Cardiac fibroblast (primary cell): ENCODE measurements at regions not wholly inside any gene's neighbourhood (a gene's known extent, or its start where the extent isn't known, plus 50 kb on each side); places are given as distances from the start of the nearest gene placed in this dataset.

Source experiments
- DNase-seq, 2 donors: peaks; one replicate each; pipeline versions ENCODE4 v3.0.0 to v3.0.0-alpha.2; 2010; ENCODE audit warnings: low read depth in 2 of 2
- H3K4me3 ChIP-seq, 2 donors: replicated peaks in 1 of 2; 1 replicate in 1 of 2; 2 replicates in 1 of 2; pipeline ENCODE4 v1.5.1; 2011; ENCODE audit warnings: low read depth in 2 of 2, low read length in 2 of 2, mild to moderate bottlenecking in 2 of 2, moderate library complexity in 1 of 2
- TF ChIP-seq, protein P1 (sequence below): IDR thresholded peaks from one replicate; pipeline ENCODE4 v1.5.1; 2011; ENCODE audit warnings: low read depth, mild to moderate bottlenecking, low read length, inconsistent platforms

GRCh38 chr11:92727123-92727522 lies 242.3 kb upstream of the MTNR1B start:
- no peak overlapping the region for H3K4me3 ChIP-seq
- TF ChIP-seq, protein P1, sequence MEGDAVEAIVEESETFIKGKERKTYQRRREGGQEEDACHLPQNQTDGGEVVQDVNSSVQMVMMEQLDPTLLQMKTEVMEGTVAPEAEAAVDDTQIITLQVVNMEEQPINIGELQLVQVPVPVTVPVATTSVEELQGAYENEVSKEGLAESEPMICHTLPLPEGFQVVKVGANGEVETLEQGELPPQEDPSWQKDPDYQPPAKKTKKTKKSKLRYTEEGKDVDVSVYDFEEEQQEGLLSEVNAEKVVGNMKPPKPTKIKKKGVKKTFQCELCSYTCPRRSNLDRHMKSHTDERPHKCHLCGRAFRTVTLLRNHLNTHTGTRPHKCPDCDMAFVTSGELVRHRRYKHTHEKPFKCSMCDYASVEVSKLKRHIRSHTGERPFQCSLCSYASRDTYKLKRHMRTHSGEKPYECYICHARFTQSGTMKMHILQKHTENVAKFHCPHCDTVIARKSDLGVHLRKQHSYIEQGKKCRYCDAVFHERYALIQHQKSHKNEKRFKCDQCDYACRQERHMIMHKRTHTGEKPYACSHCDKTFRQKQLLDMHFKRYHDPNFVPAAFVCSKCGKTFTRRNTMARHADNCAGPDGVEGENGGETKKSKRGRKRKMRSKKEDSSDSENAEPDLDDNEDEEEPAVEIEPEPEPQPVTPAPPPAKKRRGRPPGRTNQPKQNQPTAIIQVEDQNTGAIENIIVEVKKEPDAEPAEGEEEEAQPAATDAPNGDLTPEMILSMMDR, result no peak
- DNase-seq, result no peak

GRCh38 chr11:92727769-92728168 lies 241.7 kb upstream of the MTNR1B start:
- no peak for DNase-seq

DNA sequence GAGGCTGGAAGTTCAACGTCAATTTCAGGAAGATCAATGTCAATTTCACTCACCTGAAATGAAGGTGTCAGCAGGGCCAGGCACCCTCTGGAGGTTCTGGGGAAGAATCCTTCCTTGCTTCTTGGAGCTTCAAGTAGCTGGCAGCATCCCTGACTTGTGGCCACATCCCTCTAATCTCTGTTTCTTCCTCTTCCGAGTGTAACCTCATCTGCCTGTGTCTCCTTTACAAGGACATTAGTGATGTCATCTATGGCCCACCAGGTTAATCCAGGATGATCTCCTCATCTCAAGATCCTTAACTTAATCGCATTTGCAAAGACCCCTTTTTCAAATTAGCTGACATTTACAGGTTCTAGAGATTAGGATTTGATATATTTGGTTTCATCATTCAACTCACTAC lies 240.8 kb upstream of the MTNR1B start:
- H3K4me3 ChIP-seq, result no peak overlapping the region
- TF ChIP-seq, protein P1, result no peak
- DNase-seq, result no peak

More at GRCh38 chr11:92727769-92728168, 241.7 kb upstream of the MTNR1B start:
- TF ChIP-seq, protein P1, result no peak
- H3K4me3 ChIP-seq, result no peak overlapping the region

- TF ChIP-seq, protein P1, result peak; percentile 19
- H3K4me3 ChIP-seq, result no peak overlapping the region
- no peak for DNase-seq
These were observed 234.4 kb upstream of the MTNR1B start for GRCh38 chr11:92735039-92735438.

GRCh38 chr11:92738276-92738675 lies 231.2 kb upstream of the MTNR1B start:
- no peak overlapping the region for H3K4me3 ChIP-seq
- TF ChIP-seq, protein P1, result no peak
- DNase-seq, result peak; percentile 3 to 44

DNA sequence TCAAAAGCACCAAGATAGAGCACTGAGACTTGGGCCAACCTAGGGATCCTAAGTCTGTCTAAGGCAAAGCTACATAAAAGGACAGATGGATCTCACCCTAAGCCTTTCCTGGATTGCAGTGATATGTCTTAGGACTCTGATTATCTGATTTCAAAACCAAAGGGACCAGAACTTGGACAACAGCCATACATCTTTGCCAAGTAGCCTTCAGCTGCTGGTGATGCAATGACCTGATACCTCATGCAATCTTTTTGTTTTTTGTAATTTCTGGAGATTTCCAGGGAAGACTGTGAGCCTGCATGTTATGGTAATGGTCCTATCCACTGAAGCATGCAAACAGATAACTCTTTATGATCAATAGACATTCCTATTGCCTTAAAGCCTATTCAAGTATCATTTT lies 230.4 kb upstream of the MTNR1B start:
- DNase-seq, result peak; percentile 48 to 59

DNA sequence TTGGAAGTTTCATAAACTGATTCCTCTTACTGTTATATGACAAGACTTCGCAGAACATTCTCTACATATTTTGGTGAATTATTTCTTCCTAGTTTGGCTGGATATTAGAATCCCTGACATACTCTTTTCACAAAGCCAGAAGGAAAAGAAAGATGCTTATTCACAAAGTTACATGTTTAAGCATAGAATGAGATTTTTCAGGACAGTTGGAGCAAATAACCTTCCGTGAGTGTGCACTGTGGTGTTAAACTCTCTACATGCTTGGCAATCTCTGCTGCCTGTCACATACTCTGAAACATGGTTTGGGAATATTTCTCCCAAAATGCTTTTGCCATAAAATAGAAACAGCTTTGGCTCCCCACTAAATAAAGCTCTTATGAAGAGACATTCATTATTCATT lies 230.0 kb upstream of the MTNR1B start:
- TF ChIP-seq, protein P1, result no peak
- H3K4me3 ChIP-seq, result no peak overlapping the region
- no peak for DNase-seq

More for the DNA sequence above, 230.4 kb upstream of the MTNR1B start:
- TF ChIP-seq, protein P1, result no peak
- H3K4me3 ChIP-seq, result no peak overlapping the region
